ENCODE measurements at regions not wholly inside any gene's neighbourhood (a gene's known extent, or its start where the extent isn't known, plus 50 kb on each side); places are given as distances from the start of the nearest gene placed in this dataset.

DNA sequence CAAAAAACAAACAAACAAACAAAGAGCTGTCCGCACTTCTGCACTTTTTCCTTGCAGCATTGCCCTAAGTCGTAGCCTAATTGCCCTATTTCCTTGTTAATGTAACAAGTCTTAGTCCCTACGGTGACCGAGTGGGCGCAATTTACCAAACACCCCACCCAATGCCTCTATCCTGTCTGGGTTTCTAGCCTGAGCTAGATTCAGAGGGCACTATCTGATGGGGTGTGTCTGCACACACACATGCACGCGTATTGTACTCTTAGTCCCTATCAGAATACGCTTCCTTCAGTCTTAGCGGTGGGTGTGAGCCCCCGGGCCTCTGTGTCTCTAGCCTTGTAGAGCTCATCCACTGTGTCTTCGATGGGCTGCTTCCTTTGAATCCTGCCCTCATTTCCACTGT lies 125.9 kb upstream of the DLG1 start (continued):
- TF ChIP-seq ZNF274 (IDR thresholded peaks at IDR 0.05; ENCODE audit: borderline replicate concordance, extremely low read depth, low read length) = no peak

Measured in H1 (cell line).